Stimulated activated naive CD8-positive, alpha-beta T cell treated with anti-CD3 and anti-CD28 coated beads, Interleukin-15, amount 100 ng/mL, for 72 hours (primary cell): ENCODE measurements at regions not wholly inside any gene's neighbourhood (a gene's known extent, or its start where the extent isn't known, plus 50 kb on each side); places are given as distances from the start of the nearest gene placed in this dataset.
A peak's percentile ranks its signal among the peaks of the same experiment; 100 is the strongest.
"Not testable (repeated sequence)": the region's sequence is repeated elsewhere in the genome, so short reads cannot be mapped to it uniquely, and the experiment has no call there.

Source experiments
- ATAC-seq: fragments of 150-1000 bp; cut with Tn5 transposase; 2 replicates; pipeline ENCODE4 v1.10.0; 2021; ENCODE audit warnings: mild to moderate bottlenecking, moderate library complexity
- DNase-seq, 2 donors: peaks; one replicate each; pipeline ENCODE4 v3.0.0; 2021 to 2022
- H3K27ac Mint-ChIP-seq, 2 donors: one replicate each; pipeline ENCODE4 v1.8.0; 2022; ENCODE audit warnings: mild to moderate bottlenecking in 2 of 2, mixed read lengths in 2 of 2, moderate library complexity in 2 of 2
- H3K27me3 Mint-ChIP-seq: one replicate; pipeline ENCODE4 v1.8.0; 2022; ENCODE audit warnings: mixed read lengths
- H3K4me1 Mint-ChIP-seq: one replicate; pipeline ENCODE4 v1.8.0; 2022; ENCODE audit warnings: mild to moderate bottlenecking, mixed read lengths
- H3K4me3 Mint-ChIP-seq, 2 donors: one replicate each; pipeline ENCODE4 v1.8.0; 2022; ENCODE audit warnings: mild to moderate bottlenecking in 2 of 2, mixed read lengths in 2 of 2, moderate library complexity in 1 of 2
- H3K9me3 Mint-ChIP-seq, 2 donors: one replicate each; pipeline ENCODE4 v1.8.0; 2022; ENCODE audit warnings: mixed read lengths in 2 of 2

GRCh38 chr6:15915508-15916178 is 213.2 kb upstream of the MYLIP start:
- Mint-ChIP-seq H3K27me3 (no peaks in the 10 kb centered on the region), H3K4me1 (peaks cover 27% of the 10 kb centered on the region), H3K9me3 (peaks cover 0 to 7% of the 10 kb centered on the region in 2 donors), H3K27ac (peak overlapping the region in 1 of 2 donors; percentile 85), H3K4me3 (no peak overlapping the region)
- DNase-seq = no peak
- ATAC-seq = no peak

DNA sequence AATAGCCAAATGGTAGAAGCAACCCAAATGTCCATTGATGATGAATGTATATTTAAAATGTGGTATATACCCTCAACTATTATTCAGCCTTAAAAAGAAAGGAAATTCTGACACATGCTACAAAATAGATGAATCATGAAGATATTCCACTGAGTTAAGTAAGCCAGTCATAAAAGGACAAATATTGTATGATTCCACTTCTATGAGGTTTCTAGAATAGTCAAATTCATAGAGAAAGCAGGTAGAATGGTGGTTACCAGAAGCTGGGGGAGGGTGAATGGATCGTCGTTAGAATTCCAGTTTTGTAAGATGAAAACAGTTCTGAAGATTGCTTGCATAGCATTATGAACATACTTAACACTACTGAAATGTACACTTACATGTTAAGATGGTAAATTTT is 214.3 kb upstream of the MYLIP start:
- ATAC-seq (peak; percentile 74), DNase-seq (no peak)

GRCh38 chr6:15913573-15913972 is 215.3 kb upstream of the MYLIP start:
- Mint-ChIP-seq H3K27me3 (no peaks in the 10 kb centered on the region), H3K4me3 (no peak overlapping the region), H3K4me1 (peaks cover 27% of the 10 kb centered on the region), H3K27ac (peak overlapping the region in 1 of 2 donors; percentile 61), H3K9me3 (peaks cover 0 to 7% of the 10 kb centered on the region in 2 donors)
- no peak for DNase-seq
- ATAC-seq = no peak

More for the DNA sequence above, 214.3 kb upstream of the MYLIP start:
- Mint-ChIP-seq H3K27ac (no peak overlapping the region), H3K4me1 (peaks cover 27% of the 10 kb centered on the region), H3K4me3 (no peak overlapping the region), H3K27me3 (no peaks in the 10 kb centered on the region), H3K9me3 (peaks cover 0 to 7% of the 10 kb centered on the region in 2 donors)

DNA sequence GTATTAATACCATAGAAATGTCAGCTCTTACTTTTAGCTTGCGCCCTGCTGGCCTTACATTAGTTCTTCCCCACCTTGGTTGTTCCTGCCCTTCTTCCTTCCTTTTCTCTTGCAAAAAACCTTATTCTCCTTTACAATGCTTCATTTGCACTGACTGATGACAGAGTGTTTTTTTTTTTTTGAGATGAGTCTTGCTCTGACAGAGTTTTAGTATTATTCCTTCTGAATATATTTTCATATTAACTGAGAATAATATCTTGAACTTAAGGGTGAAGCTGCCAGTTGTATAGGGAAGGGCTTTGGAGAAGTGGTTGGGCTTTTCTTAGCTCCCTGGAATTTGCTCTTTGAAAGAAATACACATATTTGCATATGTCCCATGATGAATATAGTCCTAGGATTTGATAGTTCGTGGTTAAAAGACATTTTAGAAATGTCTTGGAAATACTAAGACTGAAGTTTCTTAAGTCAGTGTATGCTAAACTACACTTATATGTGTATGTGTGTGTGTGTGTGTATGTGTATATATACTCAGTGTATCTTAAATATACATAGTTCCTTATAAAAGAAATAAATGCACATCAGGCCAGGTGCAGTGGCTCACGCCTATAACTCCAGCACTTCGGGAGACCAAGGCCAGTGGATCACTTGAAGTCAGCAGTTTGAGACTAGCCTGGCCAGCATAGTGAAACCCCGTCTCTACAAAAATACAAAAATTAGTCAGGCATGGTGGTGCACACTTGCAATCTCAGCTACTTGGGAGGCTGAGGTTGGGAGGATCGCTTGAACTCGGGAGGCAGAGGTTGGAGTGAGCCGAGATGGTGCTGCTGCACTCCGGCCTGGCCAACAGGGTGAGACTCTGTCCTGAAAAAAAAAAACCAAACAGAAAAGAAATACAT is 216.1 kb upstream of the MYLIP start:
- DNase-seq = no peak
- peaks cover 0 to 7% of the 10 kb centered on the region in 2 donors for H3K9me3 Mint-ChIP-seq
- ATAC-seq = no peak
- peaks cover 27% of the 10 kb centered on the region for H3K4me1 Mint-ChIP-seq
- H3K27ac Mint-ChIP-seq = no peak overlapping the region
- H3K4me3 Mint-ChIP-seq = no peak overlapping the region
- no peaks in the 10 kb centered on the region for H3K27me3 Mint-ChIP-seq

- peak; percentile 72 for ATAC-seq
- Mint-ChIP-seq H3K4me1 (peaks cover 27% of the 10 kb centered on the region), H3K9me3 (peaks cover 0 to 7% of the 10 kb centered on the region in 2 donors), H3K27me3 (no peaks in the 10 kb centered on the region), H3K4me3 (peak overlapping the region in 1 of 2 donors; percentile 14), H3K27ac (no peak overlapping the region)
- DNase-seq = peak; percentile 19 to 24
Observed at GRCh38 chr6:15911753-15912504, 217.0 kb upstream of the MYLIP start.

- Mint-ChIP-seq H3K27ac (no peak overlapping the region), H3K9me3 (peaks cover 0 to 7% of the 10 kb centered on the region in 2 donors), H3K4me3 (no peak overlapping the region), H3K27me3 (no peaks in the 10 kb centered on the region), H3K4me1 (peaks cover 41% of the 10 kb centered on the region)
- DNase-seq (no peak), ATAC-seq (no peak)
Observed at GRCh38 chr6:15909290-15910070, 219.4 kb upstream of the MYLIP start.

DNA sequence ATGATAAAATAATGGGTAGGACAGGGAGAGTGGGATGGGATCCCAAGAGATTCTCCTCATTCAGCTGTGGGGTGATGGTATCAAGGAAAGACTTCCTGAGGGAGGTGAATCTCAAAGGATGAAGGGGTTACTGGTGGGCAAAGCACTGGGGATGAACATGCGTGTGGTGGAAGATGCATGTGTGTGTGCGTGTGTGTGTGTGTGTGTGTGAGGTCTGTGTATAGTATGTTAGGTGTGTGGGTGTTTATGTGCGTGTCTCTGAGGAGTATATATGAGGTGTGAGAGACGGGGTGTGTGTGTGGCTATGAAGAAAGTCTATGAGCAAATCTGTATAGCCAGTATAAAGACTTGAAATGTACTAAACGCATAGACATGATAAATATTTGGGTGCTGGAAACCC is 220.0 kb upstream of the MYLIP start:
- Mint-ChIP-seq H3K27ac (peak overlapping the region in 1 of 2 donors; percentile 33), H3K9me3 (peaks cover 0 to 8% of the 10 kb centered on the region in 2 donors), H3K27me3 (peaks cover 4% of the 10 kb centered on the region), H3K4me3 (no peak overlapping the region), H3K4me1 (peaks cover 39% of the 10 kb centered on the region)
- DNase-seq = no peak
- no peak for ATAC-seq

GRCh38 chr6:15907914-15908518 is 220.9 kb upstream of the MYLIP start:
- Mint-ChIP-seq H3K4me1 (peaks cover 35% of the 10 kb centered on the region), H3K27me3 (peaks cover 11% of the 10 kb centered on the region), H3K4me3 (no peak overlapping the region), H3K27ac (no peak overlapping the region), H3K9me3 (peaks cover 0 to 9% of the 10 kb centered on the region in 2 donors)
- DNase-seq (no peak), ATAC-seq (no peak)

- not testable (repeated sequence) for H3K27ac Mint-ChIP-seq, ATAC-seq, DNase-seq, H3K4me3 Mint-ChIP-seq, H3K9me3 Mint-ChIP-seq
- peaks cover 11% of the 10 kb centered on the region for H3K27me3 Mint-ChIP-seq
- peaks cover 31% of the 10 kb centered on the region for H3K4me1 Mint-ChIP-seq
Observed at GRCh38 chr6:15907220-15907913, 221.5 kb upstream of the MYLIP start.

DNA sequence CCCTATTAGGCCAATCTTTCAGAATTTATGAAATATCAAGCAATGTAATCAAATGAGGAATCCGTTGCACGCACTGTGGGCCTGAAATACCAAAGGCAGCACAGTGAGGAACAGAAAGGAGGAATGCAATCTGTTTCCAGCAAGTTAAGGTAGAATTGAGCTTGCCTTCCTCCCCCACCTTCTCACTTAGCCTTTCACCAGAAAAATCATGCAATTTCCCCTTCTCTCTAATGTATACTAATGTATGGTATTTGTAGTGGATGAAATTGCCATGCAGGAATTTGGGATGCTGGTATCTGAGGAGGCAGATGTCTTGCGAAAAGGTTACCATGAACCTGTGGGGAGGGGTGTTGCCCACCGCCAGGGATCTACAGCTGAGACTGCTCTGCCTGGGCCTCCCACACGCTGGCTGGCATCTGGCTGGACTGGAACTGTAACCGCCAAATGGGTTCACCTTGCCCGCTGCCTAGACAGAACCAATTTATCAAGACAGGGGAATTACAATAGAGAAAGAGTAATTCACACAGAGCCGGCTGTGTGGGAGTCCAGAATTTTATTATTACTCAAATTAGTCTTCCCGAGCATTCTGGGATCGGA is 222.4 kb upstream of the MYLIP start:
- ATAC-seq (no peak), DNase-seq (no peak)
- no peak overlapping the region for H3K4me3 Mint-ChIP-seq
- peaks cover 30% of the 10 kb centered on the region for H3K4me1 Mint-ChIP-seq
- peaks cover 0 to 9% of the 10 kb centered on the region in 2 donors for H3K9me3 Mint-ChIP-seq
- H3K27ac Mint-ChIP-seq = no peak overlapping the region
- peaks cover 12% of the 10 kb centered on the region for H3K27me3 Mint-ChIP-seq

DNA sequence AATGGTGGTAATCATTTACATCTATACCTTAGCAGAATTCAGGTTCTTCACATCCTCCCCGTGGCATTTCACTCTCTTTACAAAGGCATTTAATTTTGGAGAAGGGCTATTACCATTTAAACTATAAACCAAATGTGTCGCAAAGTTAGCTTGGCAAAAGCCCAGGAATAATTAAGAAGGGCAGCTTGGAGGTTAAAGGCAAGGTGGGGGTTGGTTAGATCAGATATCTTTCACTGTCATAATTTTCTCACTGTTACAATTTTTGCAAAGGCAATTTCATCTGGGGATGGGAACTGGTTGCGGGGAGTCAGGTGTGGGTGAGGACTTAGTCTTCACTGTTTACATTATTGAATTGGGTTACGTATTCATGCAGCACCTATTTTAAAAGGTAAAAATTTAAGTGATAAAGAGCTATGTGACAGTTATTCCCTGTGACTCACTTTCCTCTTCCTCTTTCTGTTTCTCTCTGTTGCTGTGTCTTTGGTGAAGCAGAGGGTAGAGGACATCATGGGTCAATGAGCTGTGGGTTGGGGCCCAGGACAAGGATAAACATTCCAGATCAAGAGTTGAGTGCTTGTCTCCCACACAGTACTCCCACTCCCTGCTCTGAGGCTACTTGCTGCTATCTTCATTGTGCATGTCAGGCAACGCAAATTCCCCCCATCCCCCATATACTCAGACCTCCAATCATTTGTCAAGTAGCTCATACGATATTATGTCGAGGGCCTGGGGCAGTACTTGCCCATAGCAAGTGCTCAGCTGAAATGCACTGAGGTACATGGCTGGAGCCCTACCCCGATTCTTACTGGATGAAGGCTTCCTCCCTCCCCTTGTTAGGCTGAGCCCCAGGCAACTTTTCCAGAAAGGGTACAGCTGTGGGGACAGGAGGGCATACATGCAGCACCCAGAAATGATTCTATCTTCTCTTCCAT is 223.1 kb upstream of the MYLIP start:
- peaks cover 0 to 9% of the 10 kb centered on the region in 2 donors for H3K9me3 Mint-ChIP-seq
- H3K27me3 Mint-ChIP-seq = peaks cover 20% of the 10 kb centered on the region
- ATAC-seq = no peak
- H3K27ac Mint-ChIP-seq = peak overlapping the region in 1 of 2 donors; percentile 15
- H3K4me1 Mint-ChIP-seq = peaks cover 38% of the 10 kb centered on the region
- no peak for DNase-seq
- no peak overlapping the region for H3K4me3 Mint-ChIP-seq

GRCh38 chr6:15904651-15905376 is 224.1 kb upstream of the MYLIP start:
- no peak overlapping the region for H3K27ac Mint-ChIP-seq
- H3K4me1 Mint-ChIP-seq = peaks cover 40% of the 10 kb centered on the region
- no peak for ATAC-seq

More at GRCh38 chr6:15904651-15905376, 224.1 kb upstream of the MYLIP start:
- Mint-ChIP-seq H3K27me3 (peaks cover 22% of the 10 kb centered on the region), H3K9me3 (peaks cover 0 to 9% of the 10 kb centered on the region in 2 donors), H3K4me3 (no peak overlapping the region)
- DNase-seq = no peak
